Right renal pelvis (tissue), 4 donors: ENCODE measurements at regions not wholly inside any gene's neighbourhood (a gene's known extent, or its start where the extent isn't known, plus 50 kb on each side); places are given as distances from the start of the nearest gene placed in this dataset.

Experiments
- DNase-seq, 4 donors: peaks; one replicate each; pipeline ENCODE4 v3.0.0-alpha.2; 2013; ENCODE audit warnings: low read depth in 4 of 4, low spot score in 3 of 4, missing footprints in 1 of 4

GRCh38 chr13:30844548-30845296 lies 61.3 kb upstream of the MEDAG start:
- DNase-seq: no peak

GRCh38 chr13:30845297-30846214 lies 60.5 kb upstream of the MEDAG start:
- DNase-seq: no peak

- no peak for DNase-seq
Measured at GRCh38 chr13:30846311-30846710, 59.8 kb upstream of the MEDAG start.

GRCh38 chr13:30846866-30847265 lies 59.2 kb upstream of the MEDAG start:
- no peak for DNase-seq

- no peak for DNase-seq
Measured at GRCh38 chr13:30847650-30848307, 58.3 kb upstream of the MEDAG start.

- DNase-seq: no peak
Measured at GRCh38 chr13:30848332-30849027, 57.6 kb upstream of the MEDAG start.

- no peak for DNase-seq
Measured at GRCh38 chr13:30849611-30850010, 56.5 kb upstream of the MEDAG start.

GRCh38 chr13:30850204-30850866 lies 55.7 kb upstream of the MEDAG start:
- no peak for DNase-seq

- DNase-seq: no peak
Measured at GRCh38 chr13:30850867-30851211, 55.2 kb upstream of the MEDAG start.

GRCh38 chr13:30851697-30852096 lies 54.4 kb upstream of the MEDAG start:
- no peak for DNase-seq

GRCh38 chr13:30855569-30855968 lies 50.5 kb upstream of the MEDAG start:
- no peak for DNase-seq

- DNase-seq: no peak
Measured at GRCh38 chr13:30856005-30856790, 49.9 kb upstream of the MEDAG start.
